Prostate gland (tissue), 2 donors: ENCODE measurements at regions not wholly inside any gene's neighbourhood (a gene's known extent, or its start where the extent isn't known, plus 50 kb on each side); places are given as distances from the start of the nearest gene placed in this dataset.

Experiments used
- DNase-seq: peaks from one replicate; pipeline ENCODE4 v3.0.0-alpha.2; 2019; ENCODE audit warnings: low spot score
- H3K27ac ChIP-seq, 2 donors: fragments of 200-600 bp; sonication (generic); 2 replicates each; pipeline ENCODE4 v1.5.1; 2017 to 2019
- H3K27me3 ChIP-seq: fragments of 200-600 bp; sonication (generic); replicated peaks from 2 replicates; pipeline ENCODE4 v1.5.1; 2019; ENCODE audit not compliant: insufficient read depth
- H3K36me3 ChIP-seq, 2 donors: fragments of 200-600 bp; sonication (generic); 1 replicate in 1 of 2; 2 replicates in 1 of 2; pipeline versions ENCODE4 v1.5.1 to v1.8.1; 2017 to 2019
- H3K4me1 ChIP-seq: fragments of 200-600 bp; sonication (generic); replicated peaks from 2 replicates; pipeline ENCODE4 v1.5.1; 2019
- H3K4me3 ChIP-seq, 2 donors: fragments of 200-600 bp; sonication (generic); 2 replicates each; pipeline ENCODE4 v1.5.1; 2017 to 2019
- H3K9me3 ChIP-seq: fragments of 200-600 bp; sonication (generic); 2 replicates; pipeline ENCODE4 v1.5.1; 2017
- POLR2A ChIP-seq: fragments of 450-650 bp; IDR thresholded peaks from one replicate; pipeline ENCODE4 v1.6.1; 2016; ENCODE audit warnings: antibody characterized with exemption, mild to moderate bottlenecking
- POLR2AphosphoS5 ChIP-seq: sonication (generic); formaldehyde crosslinking; IDR thresholded peaks from one replicate; pipeline ENCODE4 v1.6.1; 2017; ENCODE audit warnings: antibody characterized with exemption
- WGBS: methylation state at CpG from one replicate; pipeline ENCODE4 v1.1.5; 2018; 5-methylcytosine and 5-hydroxymethylcytosine counted together
- intact Hi-C: fragments of 100-400 bp; cut with DNase I; formaldehyde crosslinking; loops from one replicate; pipeline ENCODE4 v1.14.2; 2022
- TF ChIP-seq, protein P1 (sequence below), 4 experiments: fragments of 200-600 bp in 2 of 4; fragments of 450-650 bp in 2 of 4; sonication (generic) in 2 of 4; IDR thresholded peaks; 1 replicate in 3 of 4; 2 replicates in 1 of 4; pipeline ENCODE4 v1.5.1; 2016 to 2019; ENCODE audit warnings: antibody characterized with exemption in 4 of 4, mild to moderate bottlenecking in 2 of 4, moderate library complexity in 2 of 4

DNA sequence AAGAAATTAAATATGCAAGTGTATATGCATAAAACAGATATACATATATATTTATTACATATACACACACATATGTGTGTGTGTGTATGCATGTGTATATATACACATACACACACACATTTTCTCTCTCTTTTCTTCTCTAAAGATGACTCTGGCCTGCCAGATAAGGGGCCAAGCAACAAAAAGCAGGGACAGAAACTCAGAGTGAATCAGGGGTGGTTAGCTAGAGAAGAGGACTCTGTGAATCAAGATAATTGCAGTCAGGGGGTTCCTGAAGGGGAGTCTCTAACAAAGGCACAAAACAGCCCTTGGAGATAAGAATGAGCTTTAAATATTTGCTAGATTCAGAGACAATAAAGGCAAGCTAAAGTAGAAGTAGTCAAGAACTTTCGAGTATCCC lies 650.5 kb downstream of the UTRN start:
- 80% methylated on average over 1 of the region's 1 CpG for WGBS
- no peaks in the 10 kb centered on the region for H3K27me3 ChIP-seq
- no peaks in the 10 kb centered on the region for H3K9me3 ChIP-seq
- intact Hi-C loops, result no loop called here
- H3K4me1 ChIP-seq, result peaks cover 3% of the 10 kb centered on the region
- H3K27ac ChIP-seq, result no peak overlapping the region
- DNase-seq, result no peak
- TF ChIP-seq POLR2A, result no peak
- no peak for TF ChIP-seq POLR2AphosphoS5
- TF ChIP-seq, protein P1, sequence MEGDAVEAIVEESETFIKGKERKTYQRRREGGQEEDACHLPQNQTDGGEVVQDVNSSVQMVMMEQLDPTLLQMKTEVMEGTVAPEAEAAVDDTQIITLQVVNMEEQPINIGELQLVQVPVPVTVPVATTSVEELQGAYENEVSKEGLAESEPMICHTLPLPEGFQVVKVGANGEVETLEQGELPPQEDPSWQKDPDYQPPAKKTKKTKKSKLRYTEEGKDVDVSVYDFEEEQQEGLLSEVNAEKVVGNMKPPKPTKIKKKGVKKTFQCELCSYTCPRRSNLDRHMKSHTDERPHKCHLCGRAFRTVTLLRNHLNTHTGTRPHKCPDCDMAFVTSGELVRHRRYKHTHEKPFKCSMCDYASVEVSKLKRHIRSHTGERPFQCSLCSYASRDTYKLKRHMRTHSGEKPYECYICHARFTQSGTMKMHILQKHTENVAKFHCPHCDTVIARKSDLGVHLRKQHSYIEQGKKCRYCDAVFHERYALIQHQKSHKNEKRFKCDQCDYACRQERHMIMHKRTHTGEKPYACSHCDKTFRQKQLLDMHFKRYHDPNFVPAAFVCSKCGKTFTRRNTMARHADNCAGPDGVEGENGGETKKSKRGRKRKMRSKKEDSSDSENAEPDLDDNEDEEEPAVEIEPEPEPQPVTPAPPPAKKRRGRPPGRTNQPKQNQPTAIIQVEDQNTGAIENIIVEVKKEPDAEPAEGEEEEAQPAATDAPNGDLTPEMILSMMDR (IDR thresholded peaks at IDR 0.05), result no peak
- H3K36me3 ChIP-seq, result no peaks in the 10 kb centered on the region
- no peak overlapping the region for H3K4me3 ChIP-seq

GRCh38 chr6:144936764-144937163 lies 651.6 kb downstream of the UTRN start:
- TF ChIP-seq, protein P1 (IDR thresholded peaks at IDR 0.05), result no peak
- TF ChIP-seq POLR2A (no peak), POLR2AphosphoS5 (no peak)
- no peaks in the 10 kb centered on the region for H3K9me3 ChIP-seq
- no peak overlapping the region for H3K4me3 ChIP-seq
- DNase-seq, result no peak
- H3K4me1 ChIP-seq, result peaks cover 1% of the 10 kb centered on the region
- WGBS, result 68% methylated on average over 2 of the region's 2 CpGs
- no peaks in the 10 kb centered on the region for H3K27me3 ChIP-seq
- intact Hi-C loops, result no loop called here
- H3K36me3 ChIP-seq, result no peaks in the 10 kb centered on the region
- H3K27ac ChIP-seq, result no peak overlapping the region

- no peak for TF ChIP-seq POLR2AphosphoS5
- no peak for TF ChIP-seq POLR2A
- TF ChIP-seq, protein P1 (IDR thresholded peaks at IDR 0.05), result no peak
- 88% methylated on average over 1 of the region's 1 CpG for WGBS
These were observed 654.8 kb downstream of the UTRN start for GRCh38 chr6:144939921-144940320.

DNA sequence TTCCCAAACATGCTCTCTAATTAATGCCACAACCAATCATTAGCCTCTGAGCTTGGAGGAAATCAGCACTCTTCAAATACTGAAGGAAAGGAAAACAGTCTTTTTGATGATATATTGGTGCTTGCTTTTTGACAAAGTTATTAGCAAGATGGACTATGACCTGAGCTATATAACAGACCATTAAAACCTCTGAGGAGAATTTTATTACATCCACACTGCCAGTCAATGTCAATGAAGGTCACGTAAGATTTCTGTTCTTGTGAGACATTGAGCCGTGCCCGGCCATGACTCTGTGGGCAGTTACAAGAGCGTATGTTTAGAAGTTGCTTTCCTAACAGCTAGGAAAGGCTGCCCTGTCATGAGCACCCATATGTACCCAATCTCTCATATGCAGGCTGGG lies 659.0 kb downstream of the UTRN start:
- H3K27me3 ChIP-seq, result no peaks in the 10 kb centered on the region
- H3K27ac ChIP-seq, result no peak overlapping the region
- WGBS, result 67% methylated on average over 4 of the region's 4 CpGs
- intact Hi-C loops, result no loop called here
- H3K4me1 ChIP-seq, result no peaks in the 10 kb centered on the region
- no peak overlapping the region for H3K4me3 ChIP-seq
- no peaks in the 10 kb centered on the region for H3K9me3 ChIP-seq
- TF ChIP-seq POLR2A (no peak), POLR2AphosphoS5 (no peak)
- TF ChIP-seq, protein P1 (IDR thresholded peaks at IDR 0.05), result no peak
- no peak for DNase-seq
- no peaks in the 10 kb centered on the region for H3K36me3 ChIP-seq

More at GRCh38 chr6:144939921-144940320, 654.8 kb downstream of the UTRN start:
- Histone ChIP-seq H3K27me3 (no peaks in the 10 kb centered on the region), H3K9me3 (no peaks in the 10 kb centered on the region), H3K36me3 (no peaks in the 10 kb centered on the region), H3K4me3 (no peak overlapping the region), H3K4me1 (no peaks in the 10 kb centered on the region), H3K27ac (no peak overlapping the region)
- DNase-seq, result no peak
- intact Hi-C loops, result no loop called here

DNA sequence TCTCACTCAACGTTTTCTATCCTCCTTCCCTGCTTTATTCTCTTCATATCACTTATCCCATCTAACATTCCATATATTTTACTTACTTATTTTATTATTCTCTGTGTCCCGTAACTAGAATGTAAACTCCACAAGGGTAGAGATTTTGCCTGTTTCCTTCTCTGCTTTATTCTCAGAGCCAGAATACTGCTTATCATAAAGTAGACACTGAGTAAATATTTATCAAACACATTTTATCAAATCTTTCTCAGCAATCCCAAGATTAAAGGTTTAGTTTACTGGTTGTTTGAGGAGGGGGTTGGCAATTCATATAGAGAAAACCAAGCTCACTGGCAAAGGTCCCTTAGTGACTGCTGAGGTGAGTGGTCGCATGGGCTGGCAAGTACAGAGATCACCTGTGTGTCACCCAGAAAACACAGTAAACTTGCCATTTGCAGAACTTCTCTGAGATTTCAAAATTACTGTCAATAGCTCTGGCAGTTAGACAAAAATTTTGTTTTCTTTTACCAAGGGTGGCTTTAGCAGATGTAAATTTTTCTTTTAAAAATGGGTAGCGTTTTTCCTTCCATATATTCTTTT lies 662.4 kb downstream of the UTRN start:
- Histone ChIP-seq H3K4me1 (no peaks in the 10 kb centered on the region), H3K27me3 (no peaks in the 10 kb centered on the region), H3K27ac (no peak overlapping the region), H3K4me3 (no peak overlapping the region), H3K36me3 (no peaks in the 10 kb centered on the region), H3K9me3 (no peaks in the 10 kb centered on the region)
- no peak for TF ChIP-seq POLR2AphosphoS5
- no peak for TF ChIP-seq POLR2A
- TF ChIP-seq, protein P1 (IDR thresholded peaks at IDR 0.05), result no peak
- 57% methylated on average over 4 of the region's 4 CpGs for WGBS
- no peak for DNase-seq
- intact Hi-C loops, result no loop called here
